DOHH2 (cell line): ENCODE measurements at regions not wholly inside any gene's neighbourhood (a gene's known extent, or its start where the extent isn't known, plus 50 kb on each side); places are given as distances from the start of the nearest gene placed in this dataset.

Source experiments
- H3F3A ChIP-seq: fragments of 200-600 bp; sonication (generic), shearing (Covaris generic); 2 replicates; pipeline ENCODE4 v1.6.0; 2016; ENCODE audit warnings: antibody characterized with exemption, mild to moderate bottlenecking; ENCODE audit not compliant: control insufficient read depth, insufficient read depth
- H3K27ac ChIP-seq: fragments of 200-600 bp; sonication (generic); 2 replicates; pipeline ENCODE4 v1.5.1; 2014; ENCODE audit warnings: low read depth, mild to moderate bottlenecking, low read length, moderate library complexity
- H3K27me3 ChIP-seq: fragments of 200-600 bp; sonication (generic); 2 replicates; pipeline ENCODE4 v1.6.1; 2014; ENCODE audit warnings: mild to moderate bottlenecking, low read length, mixed read lengths; ENCODE audit not compliant: control insufficient read depth
- H3K36me3 ChIP-seq: fragments of 200-600 bp; sonication (generic); 2 replicates; pipeline ENCODE4 v1.6.1; 2014; ENCODE audit warnings: mild to moderate bottlenecking, low read length, moderate library complexity, mixed read lengths; ENCODE audit not compliant: control insufficient read depth
- H3K4me1 ChIP-seq: fragments of 200-600 bp; sonication (generic); 2 replicates; pipeline ENCODE4 v1.6.1; 2014; ENCODE audit warnings: mild to moderate bottlenecking, low read length, mixed read lengths; ENCODE audit not compliant: control insufficient read depth
- H3K4me2 ChIP-seq: fragments of 200-600 bp; sonication (generic); 2 replicates; pipeline ENCODE4 v1.6.0; 2014; ENCODE audit warnings: mild to moderate bottlenecking, low read length, moderate library complexity
- H3K4me3 ChIP-seq: fragments of 200-600 bp; sonication (generic); 2 replicates; pipeline ENCODE4 v1.5.1; 2014; ENCODE audit warnings: mild to moderate bottlenecking, low read length, mixed read lengths
- H3K79me2 ChIP-seq: fragments of 200-600 bp; sonication (generic); 2 replicates; pipeline ENCODE4 v1.6.1; 2014; ENCODE audit warnings: mild to moderate bottlenecking, low read length, mixed read lengths; ENCODE audit not compliant: control insufficient read depth
- H3K9me2 ChIP-seq: fragments of 200-600 bp; sonication (generic); replicated peaks from 2 replicates; pipeline ENCODE4 v1.6.1; 2014; ENCODE audit warnings: mild to moderate bottlenecking, low read length, mixed read lengths; ENCODE audit not compliant: control insufficient read depth
- H3K9me3 ChIP-seq: fragments of 200-600 bp; sonication (generic); 2 replicates; pipeline ENCODE4 v1.6.1; 2014; ENCODE audit warnings: antibody characterized with exemption, low read length, mixed read lengths; ENCODE audit not compliant: control insufficient read depth, insufficient read depth
- H4K20me1 ChIP-seq: fragments of 200-600 bp; sonication (generic); 2 replicates; pipeline ENCODE4 v1.6.0; 2014; ENCODE audit warnings: low read depth, mild to moderate bottlenecking, antibody characterized with exemption, low read length, moderate library complexity; ENCODE audit not compliant: control insufficient read depth, insufficient read depth
- CTCF ChIP-seq: fragments of 200-600 bp; sonication (generic); IDR thresholded peaks from one replicate; pipeline ENCODE4 v1.5.1; 2014; ENCODE audit warnings: antibody characterized with exemption, mild to moderate bottlenecking, low read depth, low read length; ENCODE audit not compliant: poor library complexity, severe bottlenecking
- EZH2phosphoT487 ChIP-seq: fragments of 200-600 bp; sonication (generic); IDR thresholded peaks from 2 replicates; pipeline ENCODE4 v1.6.1; 2017; ENCODE audit warnings: borderline replicate concordance, mild to moderate bottlenecking, antibody characterized with exemption, low read length, moderate library complexity, mixed read lengths

DNA sequence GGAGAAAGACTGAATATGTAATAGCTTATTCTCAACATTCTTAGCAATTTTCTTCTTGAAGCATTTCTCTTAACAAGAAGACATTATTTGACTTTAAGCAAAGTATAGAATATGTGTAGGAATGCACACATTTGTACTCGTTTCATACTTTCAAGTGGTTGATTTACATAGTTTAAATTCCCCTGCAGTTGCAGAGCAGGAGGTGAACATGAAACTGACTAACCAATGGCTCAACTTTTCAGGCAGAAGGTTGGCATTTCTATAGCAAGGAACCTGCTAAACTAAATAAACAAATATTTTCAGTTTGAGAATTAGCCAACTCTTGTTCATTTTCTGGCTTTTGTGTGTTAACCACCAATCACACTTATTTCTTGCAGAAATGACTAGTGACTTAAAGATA is 145.4 kb upstream of the MYO16 start:
- H3K4me3 ChIP-seq = no peak overlapping the region
- H3K4me2 ChIP-seq = no peak overlapping the region
- no peaks in the 10 kb centered on the region for H4K20me1 ChIP-seq
- no peaks in the 10 kb centered on the region for H3F3A ChIP-seq
- TF ChIP-seq EZH2phosphoT487 (no peak), CTCF (no peak)
- H3K27me3 ChIP-seq = no peaks in the 10 kb centered on the region
- no peak overlapping the region for H3K27ac ChIP-seq
- no peaks in the 10 kb centered on the region for H3K9me3 ChIP-seq
- H3K4me1 ChIP-seq = no peaks in the 10 kb centered on the region
- H3K9me2 ChIP-seq = no peaks in the 10 kb centered on the region
- no peaks in the 10 kb centered on the region for H3K79me2 ChIP-seq
- no peaks in the 10 kb centered on the region for H3K36me3 ChIP-seq

DNA sequence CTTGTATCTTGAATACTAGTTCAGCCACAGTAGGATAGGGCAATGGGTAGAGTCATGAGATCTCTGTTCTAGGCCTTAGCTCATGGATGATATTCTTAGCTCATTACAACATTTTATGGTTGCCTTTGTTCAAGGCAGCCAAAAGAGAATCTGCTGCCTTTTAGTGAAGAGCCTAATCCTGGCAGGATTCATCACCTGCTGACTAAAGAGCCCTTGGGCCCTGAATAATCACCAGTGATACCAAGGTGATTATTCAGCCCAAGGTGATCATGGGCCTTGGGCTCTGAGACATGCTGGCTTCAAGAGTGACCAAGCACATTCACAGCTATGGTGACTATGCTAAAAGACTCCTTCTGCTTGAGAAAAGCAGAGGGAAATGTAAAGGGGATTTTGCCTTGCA is 143.3 kb upstream of the MYO16 start:
- Histone ChIP-seq H3K4me3 (no peak overlapping the region), H3K9me2 (no peaks in the 10 kb centered on the region), H3F3A (no peaks in the 10 kb centered on the region), H3K79me2 (no peaks in the 10 kb centered on the region), H3K9me3 (no peaks in the 10 kb centered on the region), H4K20me1 (no peaks in the 10 kb centered on the region), H3K27ac (no peak overlapping the region), H3K4me1 (no peaks in the 10 kb centered on the region), H3K27me3 (no peaks in the 10 kb centered on the region), H3K4me2 (no peak overlapping the region), H3K36me3 (no peaks in the 10 kb centered on the region)
- TF ChIP-seq CTCF = no peak
- no peak for TF ChIP-seq EZH2phosphoT487

- Histone ChIP-seq H3K36me3 (no peaks in the 10 kb centered on the region), H3K4me3 (no peak overlapping the region), H3K27ac (no peak overlapping the region), H3K9me2 (no peaks in the 10 kb centered on the region), H4K20me1 (no peaks in the 10 kb centered on the region), H3K4me1 (no peaks in the 10 kb centered on the region), H3K9me3 (no peaks in the 10 kb centered on the region), H3K27me3 (no peaks in the 10 kb centered on the region), H3K79me2 (no peaks in the 10 kb centered on the region), H3K4me2 (no peak overlapping the region), H3F3A (no peaks in the 10 kb centered on the region)
- no peak for TF ChIP-seq CTCF
- no peak for TF ChIP-seq EZH2phosphoT487
These were observed 134.3 kb upstream of the MYO16 start for GRCh38 chr13:108494991-108495645.
